ENCODE measurements at regions not wholly inside any gene's neighbourhood (a gene's known extent, or its start where the extent isn't known, plus 50 kb on each side); places are given as distances from the start of the nearest gene placed in this dataset.
"Not testable (repeated sequence)": the region's sequence is repeated elsewhere in the genome, so short reads cannot be mapped to it uniquely, and the experiment has no call there.

GRCh38 chr17:22707626-22708025 lies 1015.3 kb downstream of the KCNJ18 start:
- TF ChIP-seq CTCF (IDR thresholded peaks at IDR 0.05) = no peak
- Histone ChIP-seq H3K4me3 (no peak overlapping the region), H3K9me3 (no peaks in the 10 kb centered on the region), H3K27me3 (replicated peaks; ENCODE audit: insufficient read depth) (no peaks in the 10 kb centered on the region), H3K27ac (no peak overlapping the region), H3K4me1 (ENCODE audit: control insufficient read depth in 1 of 2, low read depth in 2 of 2) (no peaks in the 10 kb centered on the region), H3K36me3 (no peaks in the 10 kb centered on the region)
- ATAC-seq (ENCODE audit: insufficient number of reproducible peaks, low FRiP score, low read depth) = no peak
- no peak for DNase-seq (ENCODE audit: low spot score)

GRCh38 chr17:22717211-22717610 lies 1024.9 kb downstream of the KCNJ18 start:
- Histone ChIP-seq H3K4me3 (no peak overlapping the region), H3K9me3 (no peaks in the 10 kb centered on the region), H3K4me1 (ENCODE audit: control insufficient read depth in 1 of 2, low read depth in 2 of 2) (no peaks in the 10 kb centered on the region), H3K27ac (no peak overlapping the region), H3K36me3 (no peaks in the 10 kb centered on the region), H3K27me3 (replicated peaks; ENCODE audit: insufficient read depth) (no peaks in the 10 kb centered on the region)
- ATAC-seq (ENCODE audit: insufficient number of reproducible peaks, low FRiP score, low read depth) = no peak
- no peak for DNase-seq (ENCODE audit: low spot score)
- TF ChIP-seq CTCF (IDR thresholded peaks at IDR 0.05) = no peak

GRCh38 chr17:22718689-22719088 lies 1026.4 kb downstream of the KCNJ18 start:
- peaks cover 3% of the 10 kb centered on the region for H3K9me3 ChIP-seq
- no peak for TF ChIP-seq CTCF (IDR thresholded peaks at IDR 0.05)
- H3K27ac ChIP-seq = no peak overlapping the region
- ATAC-seq (ENCODE audit: insufficient number of reproducible peaks, low FRiP score, low read depth) (no peak), DNase-seq (ENCODE audit: low spot score) (no peak)
- H3K36me3 ChIP-seq = no peaks in the 10 kb centered on the region
- no peaks in the 10 kb centered on the region for H3K27me3 ChIP-seq (replicated peaks; ENCODE audit: insufficient read depth)
- no peak overlapping the region for H3K4me3 ChIP-seq
- no peaks in the 10 kb centered on the region for H3K4me1 ChIP-seq (ENCODE audit: control insufficient read depth in 1 of 2, low read depth in 2 of 2)

GRCh38 chr17:22741066-22741465 lies 1048.7 kb downstream of the KCNJ18 start:
- not testable (repeated sequence) for H3K4me1 ChIP-seq (ENCODE audit: control insufficient read depth in 1 of 2, low read depth in 2 of 2); H3K4me3 ChIP-seq; H3K27me3 ChIP-seq (replicated peaks; ENCODE audit: insufficient read depth); H3K36me3 ChIP-seq; ATAC-seq (ENCODE audit: insufficient number of reproducible peaks, low FRiP score, low read depth); H3K9me3 ChIP-seq; DNase-seq (ENCODE audit: low spot score); H3K27ac ChIP-seq

Measured in thoracic aorta (tissue), 2 donors.